ENCODE measurements at regions not wholly inside any gene's neighbourhood (a gene's known extent, or its start where the extent isn't known, plus 50 kb on each side); places are given as distances from the start of the nearest gene placed in this dataset.

DNA sequence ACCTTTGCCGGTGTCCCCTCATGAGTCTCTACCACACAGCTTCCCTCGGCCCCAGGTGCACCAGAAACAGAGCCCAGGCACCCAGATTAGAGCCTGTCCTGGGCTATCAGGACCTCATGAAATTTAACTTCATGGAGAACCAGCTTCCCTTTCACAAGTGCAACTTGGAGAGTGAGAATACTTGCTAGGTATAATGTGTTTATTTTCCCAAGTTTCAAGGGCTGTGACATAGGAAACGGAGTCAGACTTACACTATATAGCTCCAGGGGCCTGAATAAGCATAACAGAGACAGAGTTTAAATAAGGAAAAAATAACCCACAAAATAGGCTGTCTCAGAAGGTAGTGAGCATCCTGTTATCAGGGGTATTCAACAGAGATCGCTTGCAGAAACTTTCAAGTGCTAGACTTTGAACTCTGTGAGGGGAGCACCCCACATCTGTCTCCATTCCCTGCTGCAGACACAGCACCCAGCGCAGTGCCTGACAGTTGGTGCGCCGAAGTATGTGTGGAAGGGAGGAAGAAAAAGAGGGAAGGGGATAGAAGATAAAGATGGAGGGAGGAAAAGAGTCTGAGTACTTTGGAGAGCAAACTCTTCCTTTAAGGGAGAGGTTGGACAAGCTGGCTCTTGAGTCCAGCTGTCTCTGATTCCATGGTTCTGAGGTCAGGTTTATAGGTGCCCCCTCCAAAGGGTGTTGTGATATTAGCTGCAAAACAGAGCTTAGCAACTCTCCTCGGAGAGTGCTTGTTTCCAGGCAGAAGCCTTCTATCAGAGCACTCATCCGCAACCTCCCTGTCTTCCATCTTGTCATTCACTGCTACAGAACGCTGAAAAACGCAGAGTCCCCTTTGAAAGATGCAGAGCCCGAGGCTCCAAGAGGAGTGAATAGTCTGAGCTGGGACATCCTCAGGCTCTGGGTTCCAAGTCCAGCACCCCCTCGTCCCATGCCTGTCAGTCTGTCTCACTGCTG lies 84.8 kb downstream of the CPN2 start:
- H3K4me3 ChIP-seq (ENCODE audit: low read depth, low read length) = no peak overlapping the region
- DNase-seq (ENCODE audit: low read depth) = peak; percentile 48
- TF ChIP-seq CTCF (conservative IDR thresholded peaks at IDR 0.05; ENCODE audit: low read depth, low read length) = no peak

- peak; percentile 16 for DNase-seq (ENCODE audit: low read depth)
- H3K4me3 ChIP-seq (ENCODE audit: low read depth, low read length) = no peak overlapping the region
- TF ChIP-seq CTCF (conservative IDR thresholded peaks at IDR 0.05; ENCODE audit: low read depth, low read length) = no peak
These were observed 83.1 kb downstream of the CPN2 start for GRCh38 chr3:194267744-194268653.

DNA sequence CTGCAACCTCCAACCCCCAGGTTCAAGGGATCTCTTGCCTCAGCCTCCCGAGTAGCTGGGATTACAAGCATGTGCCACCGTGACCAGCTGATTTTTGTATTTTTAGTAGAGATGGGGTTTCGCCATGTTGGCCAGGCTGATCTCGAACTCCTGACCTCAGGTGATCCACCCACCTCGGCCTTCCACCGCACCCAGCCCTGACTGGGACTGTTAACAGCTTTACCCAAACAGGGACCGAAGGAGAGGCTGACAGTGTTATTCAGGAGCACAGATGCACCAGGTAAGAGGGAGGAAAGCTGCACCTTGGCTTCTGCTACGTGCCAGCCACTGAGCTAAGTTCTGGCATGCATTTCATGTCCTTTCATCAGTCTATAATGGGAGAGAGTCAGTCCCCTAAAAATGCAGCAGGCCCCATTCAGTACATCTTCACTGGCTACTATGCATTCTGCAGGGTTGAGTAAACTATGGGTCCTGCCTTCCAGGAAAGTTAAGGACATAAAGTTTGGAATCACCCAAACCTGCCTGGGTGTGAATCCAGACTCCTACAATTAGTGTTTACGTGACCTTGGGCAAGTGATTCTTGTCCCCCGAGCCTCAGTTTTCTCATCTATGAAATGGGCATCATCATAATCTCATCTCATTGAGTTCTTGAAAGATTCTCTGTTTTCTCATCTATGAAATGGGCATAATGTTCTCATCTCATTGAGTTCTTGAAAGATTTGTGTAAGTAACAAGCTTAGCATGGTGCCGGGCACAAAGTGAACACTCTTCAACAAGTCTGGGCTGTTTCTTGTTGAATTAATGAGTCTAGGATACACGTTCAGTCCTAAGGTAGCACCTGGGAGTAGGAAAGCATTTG lies 82.2 kb downstream of the CPN2 start:
- H3K4me3 ChIP-seq (ENCODE audit: low read depth, low read length) = no peak overlapping the region
- no peak for TF ChIP-seq CTCF (conservative IDR thresholded peaks at IDR 0.05; ENCODE audit: low read depth, low read length)
- DNase-seq (ENCODE audit: low read depth) = no peak

GRCh38 chr3:194269610-194270145 lies 81.5 kb downstream of the CPN2 start:
- H3K4me3 ChIP-seq (ENCODE audit: low read depth, low read length) = no peak overlapping the region
- DNase-seq (ENCODE audit: low read depth) = peak; percentile 88

DNA sequence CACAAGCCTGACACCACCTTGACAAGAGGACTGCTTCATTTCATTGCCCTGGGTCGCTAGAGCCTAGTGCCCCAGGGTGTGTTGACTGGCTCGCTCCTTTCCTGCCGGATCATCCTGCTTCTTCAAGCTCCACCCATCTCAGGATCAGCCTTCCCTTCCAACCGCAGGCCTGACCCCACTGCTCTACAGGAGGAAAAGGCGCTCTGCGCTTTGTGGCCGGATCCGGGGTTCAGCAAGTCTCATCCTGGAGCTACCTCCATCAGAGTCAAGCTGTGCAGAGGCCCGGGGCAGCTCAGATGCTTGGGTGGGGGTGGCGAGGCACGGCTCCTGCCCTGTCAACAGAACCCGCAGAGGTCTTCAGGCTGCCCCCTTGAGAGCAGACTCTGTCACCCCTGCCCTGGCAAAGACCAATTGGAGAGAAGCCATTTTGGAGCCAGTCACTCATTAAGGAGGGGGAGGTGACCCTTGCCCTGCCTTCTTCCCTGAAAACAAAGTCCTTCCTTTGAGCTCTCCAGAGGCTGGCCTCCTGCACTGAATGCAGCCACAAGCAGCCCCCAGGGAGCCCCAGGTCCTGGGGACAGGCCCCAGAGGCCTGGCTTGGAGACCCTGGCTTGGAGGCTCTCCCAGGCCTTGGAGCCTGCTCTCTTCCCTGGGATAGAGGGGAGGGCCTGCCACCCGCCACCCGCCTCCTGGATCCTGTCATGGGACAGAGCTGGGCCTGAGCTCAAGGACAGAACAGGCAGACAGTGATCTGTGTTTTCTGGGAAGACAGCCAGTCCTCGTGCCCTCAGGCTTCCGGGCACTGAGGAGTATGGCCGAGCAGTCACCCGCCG lies 80.3 kb downstream of the CPN2 start:
- no peak overlapping the region for H3K4me3 ChIP-seq (ENCODE audit: low read depth, low read length)

More at GRCh38 chr3:194269610-194270145, 81.5 kb downstream of the CPN2 start:
- TF ChIP-seq CTCF (conservative IDR thresholded peaks at IDR 0.05; ENCODE audit: low read depth, low read length) = peak; percentile 78

More for the DNA sequence above, 80.3 kb downstream of the CPN2 start:
- DNase-seq (ENCODE audit: low read depth) = peak; percentile 78
- TF ChIP-seq CTCF (conservative IDR thresholded peaks at IDR 0.05; ENCODE audit: low read depth, low read length) = no peak
